K562 (cell line): ENCODE measurements at regions not wholly inside any gene's neighbourhood (a gene's known extent, or its start where the extent isn't known, plus 50 kb on each side); places are given as distances from the start of the nearest gene placed in this dataset.

Source experiments
- ATAC-seq: fragments of 200-7000 bp; cut with Tn5 transposase; 3 replicates; pipeline ENCODE4 v1.9.1; 2020; ENCODE audit warnings: moderate library complexity
- BruUV-seq: library from RNA; stranded (reverse); fragments of 400-500 nt; replicated peaks from 2 replicates; lab custom pipeline; 2021; lab: Mats Ljungman, UMichigan
- CTCF ChIA-PET: fragments of 300-600 bp; formaldehyde crosslinking; extraction: SDS; loops from one replicate; lab custom pipeline; 2021; ENCODE audit warnings: low intra/inter-chr PET ratio; lab: Yijun Ruan, JAX
- POLR2A ChIA-PET: fragments of 300-600, 350-650 bp; sonication (Branson Sonifier 250); formaldehyde crosslinking; extraction: SDS; loops from one replicate; lab custom pipeline; 2021; ENCODE audit warnings: antibody characterized with exemption, inconsistent platforms; lab: Yijun Ruan, JAX
- DNase-seq, 4 experiments: peaks; one replicate each; pipeline versions ENCODE4 v3.0.0 to v3.0.0-alpha.2; 2011 to 2018; ENCODE audit warnings: low spot score in 3 of 4, mixed read lengths in 3 of 4; ENCODE audit errors: extremely low read depth in 1 of 4
- FAIRE-seq: peaks from 2 replicates; lab custom pipeline; 2011; peaks lifted over from hg19 to GRCh38; lab: Jason Lieb, UNC
- H2AFZ ChIP-seq: 2 replicates; pipeline ENCODE4 v1.6.0; 2011; ENCODE audit warnings: low read depth, low read length, control low read depth, inconsistent platforms
- H3K27ac ChIP-seq: fragments of 200-600 bp; 3 replicates; pipeline ENCODE4 v1.8.0; 2011; ENCODE audit warnings: low read depth, mild to moderate bottlenecking, control low read depth, inconsistent platforms, low read length, moderate library complexity, mixed read lengths; ENCODE audit errors: extremely low read depth
- H3K27me3 ChIP-seq, 2 experiments: fragments of 300-600 bp in 1 of 2; 2 replicates in 1 of 2; 3 replicates in 1 of 2; pipeline versions ENCODE4 v1.6.0 to v1.8.0; 2011; ENCODE audit warnings: inconsistent platforms in 2 of 2, low read length in 2 of 2, mild to moderate bottlenecking in 1 of 2, mixed read lengths in 1 of 2, moderate library complexity in 1 of 2; ENCODE audit not compliant: control insufficient read depth in 2 of 2, insufficient read depth in 2 of 2
- H3K36me3 ChIP-seq: fragments of 300-600 bp; 3 replicates; pipeline ENCODE4 v1.8.0; 2011; ENCODE audit warnings: mild to moderate bottlenecking, low read length, inconsistent platforms; ENCODE audit not compliant: control insufficient read depth, insufficient read depth
- H3K4me1 ChIP-seq, 2 experiments: fragments of 200-600 bp in 1 of 2; replicated peaks in 1 of 2; 2 replicates in 1 of 2; 3 replicates in 1 of 2; pipeline versions ENCODE4 v1.5.1 to v1.8.0; 2011; ENCODE audit warnings: inconsistent platforms in 2 of 2, low read length in 2 of 2, mild to moderate bottlenecking in 1 of 2, mixed read lengths in 1 of 2, moderate library complexity in 1 of 2; ENCODE audit not compliant: control insufficient read depth in 2 of 2, insufficient read depth in 2 of 2
- H3K4me2 ChIP-seq: 2 replicates; pipeline ENCODE4 v1.6.1; 2011; ENCODE audit warnings: low read length, control low read depth, inconsistent platforms, mixed read lengths; ENCODE audit not compliant: insufficient read depth
- H3K4me3 ChIP-seq: fragments of 200-600 bp; sonication (generic), shearing (Covaris generic); 2 replicates; pipeline ENCODE4 v1.5.1; 2016; ENCODE audit warnings: control low read depth, inconsistent platforms
- H3K79me2 ChIP-seq: fragments of 200-600 bp; 3 replicates; pipeline ENCODE4 v1.8.0; 2011; ENCODE audit warnings: low read length, inconsistent platforms; ENCODE audit not compliant: control insufficient read depth, insufficient read depth
- H3K9ac ChIP-seq, 2 experiments: 2 replicates each; pipeline versions ENCODE4 v1.6.0 to v1.6.1; 2011; ENCODE audit warnings: low read depth in 2 of 2, low read length in 2 of 2, control low read depth in 1 of 2, inconsistent platforms in 1 of 2, mild to moderate bottlenecking in 1 of 2, mixed read lengths in 1 of 2; ENCODE audit not compliant: insufficient read depth in 1 of 2
- H3K9me1 ChIP-seq: one replicate; pipeline ENCODE4 v1.6.0; 2011; ENCODE audit warnings: inconsistent platforms, mild to moderate bottlenecking, low read length, moderate library complexity; ENCODE audit not compliant: control insufficient read depth, insufficient read depth
- H3K9me3 ChIP-seq: replicated peaks from 2 replicates; pipeline ENCODE4 v1.5.1; 2011; ENCODE audit warnings: low read depth, low read length, inconsistent platforms; ENCODE audit not compliant: control insufficient read depth, insufficient read depth
- H4K20me1 ChIP-seq: replicated peaks from 2 replicates; pipeline ENCODE4 v1.6.1; 2011; ENCODE audit warnings: low read length, inconsistent platforms, mixed read lengths; ENCODE audit not compliant: control insufficient read depth, insufficient read depth
- BRCA1 ChIP-seq, 2 experiments: fragments of 450-650 bp in 1 of 2; sonication (generic) in 1 of 2; formaldehyde crosslinking in 1 of 2; IDR thresholded peaks; 2 replicates each; pipeline versions ENCODE4 v1.5.0 to v1.6.1; 2017 to 2020; ENCODE audit warnings: mild to moderate bottlenecking in 1 of 2, missing genetic modification reagents in 1 of 2
- CBFA2T2 ChIP-seq: fragments of 450-650 bp; conservative IDR thresholded peaks from 2 replicates; pipeline ENCODE4 v1.6.1; 2017; ENCODE audit warnings: mild to moderate bottlenecking
- ETS2 ChIP-seq: IDR thresholded peaks from 2 replicates; pipeline ENCODE4 v1.6.1; 2016; ENCODE audit warnings: borderline replicate concordance, missing genetic modification characterization, mild to moderate bottlenecking, moderate library complexity, missing compliant biosample characterization; ENCODE audit not compliant: poor library complexity, severe bottlenecking
- FOXM1 ChIP-seq, 2 experiments: fragments of 450-650 bp in 1 of 2; sonication (generic) in 1 of 2; formaldehyde crosslinking in 1 of 2; IDR thresholded peaks; 2 replicates each; pipeline versions ENCODE4 v1.6.1 to v1.9.0; 2017 to 2022; ENCODE audit warnings: low read depth in 2 of 2, mild to moderate bottlenecking in 2 of 2, missing genetic modification reagents in 1 of 2, moderate library complexity in 1 of 2
- HSF4 ChIP-seq: fragments of 250-450 bp; sonication (Bioruptor Pico); IDR thresholded peaks from 2 replicates; pipeline ENCODE4 v2.1.2; 2022; ENCODE audit warnings: mild to moderate bottlenecking, moderate library complexity, borderline replicate concordance
- KAT8 ChIP-seq: fragments of 450-650 bp; IDR thresholded peaks from 2 replicates; pipeline ENCODE4 v1.6.1; 2016; ENCODE audit warnings: low read depth, mild to moderate bottlenecking
- NCOR1 ChIP-seq: fragments of 450-650 bp; IDR thresholded peaks from 2 replicates; pipeline ENCODE4 v1.6.1; 2016; ENCODE audit warnings: mild to moderate bottlenecking, moderate library complexity
- NELFE ChIP-seq: IDR thresholded peaks from 2 replicates; pipeline ENCODE4 v1.6.1; 2011; ENCODE audit warnings: mild to moderate bottlenecking; ENCODE audit not compliant: insufficient read depth, insufficient read length
- NR2F6 ChIP-seq: fragments of 450-650 bp; formaldehyde crosslinking; IDR thresholded peaks from 2 replicates; pipeline ENCODE4 v1.4.0; 2020; ENCODE audit warnings: mild to moderate bottlenecking
- RBFOX2 ChIP-seq: fragments of 200-400 bp; formaldehyde crosslinking; IDR thresholded peaks from 2 replicates; pipeline ENCODE4 v1.6.1; 2017; ENCODE audit warnings: low read depth, mild to moderate bottlenecking, low read length, moderate library complexity
- SP2 ChIP-seq: IDR thresholded peaks from 2 replicates; pipeline ENCODE4 v1.6.1; 2011; ENCODE audit warnings: mild to moderate bottlenecking, low read depth, low read length, moderate library complexity; ENCODE audit not compliant: poor library complexity, severe bottlenecking; ENCODE audit errors: extremely low read depth
- SUPT5H ChIP-seq: fragments of 450-650 bp; IDR thresholded peaks from 2 replicates; pipeline ENCODE4 v1.6.1; 2016
- THAP7 ChIP-seq: fragments of 250-450 bp; sonication (Bioruptor Pico); IDR thresholded peaks from 2 replicates; pipeline ENCODE4 v1.5.0; 2021
- ZBTB5 ChIP-seq: fragments of 450-650 bp; IDR thresholded peaks from 2 replicates; pipeline ENCODE4 v1.6.1; 2017; ENCODE audit warnings: antibody characterized with exemption
- ZNF165 ChIP-seq: fragments of 250-450 bp; sonication (Bioruptor Pico); IDR thresholded peaks from 2 replicates; pipeline ENCODE4 v1.4.0; 2020; ENCODE audit warnings: borderline replicate concordance
- WGBS: fragments of 100-300 bp; shearing (Covaris generic); methylation state at CpG from one replicate; pipeline ENCODE4 v1.1.6; 2016; ENCODE audit warnings: low coverage, mixed read lengths; ENCODE audit not compliant: insufficient coverage; ENCODE audit errors: missing lambda C conversion rate; 5-methylcytosine and 5-hydroxymethylcytosine counted together
- in situ Hi-C: fragments of 300-500 bp; cut with MboI; formaldehyde crosslinking; loops from 4 replicates; pipeline ENCODE4 v1.15.0; 2018; ENCODE audit warnings: inconsistent platforms, mixed read lengths
- intact Hi-C: fragments of 100-400 bp; cut with micrococcal nuclease; formaldehyde crosslinking; loops from 2 replicates; pipeline ENCODE4 v1.14.2; 2022

GRCh38 chr18:68284236-68284780, 430.6 kb downstream of the TMX3 start:
- no peaks in the 10 kb centered on the region for H3K27me3 ChIP-seq
- H3K79me2 ChIP-seq = no peaks in the 10 kb centered on the region
- no peak overlapping the region for H3K4me2 ChIP-seq
- H3K9ac ChIP-seq = no peak overlapping the region
- ATAC-seq (no peak), DNase-seq (no peak), FAIRE-seq (no peak)
- no peak overlapping the region for H2AFZ ChIP-seq
- no peaks in the 10 kb centered on the region for H4K20me1 ChIP-seq
- no peak overlapping the region for H3K4me3 ChIP-seq
- no peaks in the 10 kb centered on the region for H3K36me3 ChIP-seq
- BruUV-seq = no TSS peak
- POLR2A ChIA-PET = no interaction called here
- no peaks in the 10 kb centered on the region for H3K9me1 ChIP-seq
- no peaks in the 10 kb centered on the region for H3K9me3 ChIP-seq
- no peaks in the 10 kb centered on the region for H3K4me1 ChIP-seq
- no peak overlapping the region for H3K27ac ChIP-seq
- in situ Hi-C loops (no loop called here), intact Hi-C loops (no loop called here)
- no peak for TF ChIP-seq CBFA2T2
- TF ChIP-seq KAT8 = no peak
- no peak for TF ChIP-seq HSF4 (CRISPR knock-in tag)
- TF ChIP-seq, all 486 proteins: peak for 0
- 0% methylated on average over 5 of the region's 5 CpGs for WGBS
- CTCF ChIA-PET = no interaction called here

GRCh38 chr18:68283834-68284233, 431.1 kb downstream of the TMX3 start:
- no peaks in the 10 kb centered on the region for H3K27me3 ChIP-seq
- no peaks in the 10 kb centered on the region for H4K20me1 ChIP-seq
- no peak for FAIRE-seq
- no peak for DNase-seq
- no TSS peak for BruUV-seq
- H3K4me2 ChIP-seq = no peak overlapping the region
- no peak overlapping the region for H3K27ac ChIP-seq
- no peak overlapping the region for H3K4me3 ChIP-seq
- no peak overlapping the region for H3K9ac ChIP-seq
- H3K79me2 ChIP-seq = no peaks in the 10 kb centered on the region
- no peaks in the 10 kb centered on the region for H3K4me1 ChIP-seq
- 0% methylated on average over 3 of the region's 3 CpGs for WGBS
- no peak overlapping the region for H2AFZ ChIP-seq
- in situ Hi-C loops (no loop called here), intact Hi-C loops (no loop called here)
- H3K9me3 ChIP-seq = no peaks in the 10 kb centered on the region
- no peak for ATAC-seq
- ChIA-PET CTCF (no interaction called here), POLR2A (no interaction called here)
- H3K36me3 ChIP-seq = no peaks in the 10 kb centered on the region
- H3K9me1 ChIP-seq = no peaks in the 10 kb centered on the region
- TF ChIP-seq SUPT5H (no peak), BRCA1 (IDR thresholded peaks at IDR 0.05) (no peak), BRCA1 (CRISPR knock-in tag; IDR thresholded peaks at IDR 0.05) (no peak), ZNF165 (CRISPR knock-in tag) (no peak), ETS2 (no peak), SP2 (no peak), NELFE (no peak), THAP7 (CRISPR knock-in tag) (no peak), NR2F6 (CRISPR knock-in tag) (no peak), RBFOX2 (no peak), FOXM1 (IDR thresholded peaks at IDR 0.05; ENCODE audit: low read depth) (no peak), FOXM1 (CRISPR knock-in tag; IDR thresholded peaks at IDR 0.05; ENCODE audit: low read depth) (no peak), NCOR1 (no peak), ZBTB5 (no peak)
